Keratinocyte (primary cell): ENCODE measurements at regions not wholly inside any gene's neighbourhood (a gene's known extent, or its start where the extent isn't known, plus 50 kb on each side); places are given as distances from the start of the nearest gene placed in this dataset.

ENCODE experiments used
- DNase-seq: peaks from one replicate; pipeline ENCODE4 v3.0.0-alpha.2; 2011; ENCODE audit warnings: low read depth, missing footprints, low spot score
- FAIRE-seq: peaks from 2 replicates; lab custom pipeline; 2011; peaks lifted over from hg19 to GRCh38; lab: Jason Lieb, UNC
- H2AFZ ChIP-seq: 2 replicates; pipeline ENCODE4 v1.6.0; 2012; ENCODE audit warnings: low read length, control low read depth, inconsistent platforms; ENCODE audit not compliant: control insufficient read depth
- H3K27ac ChIP-seq: 2 replicates; pipeline ENCODE4 v1.5.1; 2011; ENCODE audit warnings: low read length; ENCODE audit not compliant: control insufficient read depth, insufficient read depth
- H3K27me3 ChIP-seq: 3 replicates; pipeline ENCODE4 v1.6.0; 2011; ENCODE audit warnings: low read length; ENCODE audit not compliant: control insufficient read depth, insufficient read depth; ENCODE audit errors: extremely low read depth
- H3K36me3 ChIP-seq, 2 experiments: 2 replicates in 1 of 2; 3 replicates in 1 of 2; pipeline ENCODE4 v1.5.1; 2011; ENCODE audit warnings: low read length in 2 of 2, mild to moderate bottlenecking in 1 of 2; ENCODE audit not compliant: control insufficient read depth in 2 of 2, insufficient read depth in 2 of 2; ENCODE audit errors: extremely low read depth in 1 of 2
- H3K4me1 ChIP-seq: 3 replicates; pipeline ENCODE4 v1.5.1; 2011; ENCODE audit warnings: low read length; ENCODE audit not compliant: control insufficient read depth, insufficient read depth; ENCODE audit errors: extremely low read depth
- H3K4me2 ChIP-seq: 3 replicates; pipeline ENCODE4 v1.6.0; 2011; ENCODE audit warnings: low read depth, low read length; ENCODE audit not compliant: control insufficient read depth, insufficient read depth; ENCODE audit errors: extremely low read depth
- H3K4me3 ChIP-seq, 3 experiments: fragments of 200-600 bp in 1 of 3; sonication (generic) in 1 of 3; 2 replicates in 2 of 3; 3 replicates in 1 of 3; pipeline ENCODE4 v1.5.1; 2011 to 2016; ENCODE audit warnings: low read length in 3 of 3, mild to moderate bottlenecking in 3 of 3, control low read depth in 2 of 3, inconsistent platforms in 1 of 3, low read depth in 1 of 3, mixed read lengths in 1 of 3, mixed run types in 1 of 3, moderate library complexity in 1 of 3; ENCODE audit not compliant: control insufficient read depth in 2 of 3, insufficient read depth in 2 of 3; ENCODE audit errors: extremely low read depth in 1 of 3
- H3K79me2 ChIP-seq: 2 replicates; pipeline ENCODE4 v1.6.0; 2012; ENCODE audit warnings: low read length; ENCODE audit not compliant: control insufficient read depth, insufficient read depth
- H3K9ac ChIP-seq: 3 replicates; pipeline ENCODE4 v1.6.0; 2011; ENCODE audit warnings: low read length; ENCODE audit not compliant: control insufficient read depth, insufficient read depth; ENCODE audit errors: extremely low read depth
- H3K9me1 ChIP-seq: 3 replicates; pipeline ENCODE4 v1.6.0; 2011; ENCODE audit warnings: low read length; ENCODE audit not compliant: control insufficient read depth, insufficient read depth; ENCODE audit errors: extremely low read depth
- H3K9me3 ChIP-seq: 2 replicates; pipeline ENCODE4 v1.5.1; 2012; ENCODE audit warnings: low read depth, low read length; ENCODE audit not compliant: control insufficient read depth
- H4K20me1 ChIP-seq: 3 replicates; pipeline ENCODE4 v1.6.0; 2011; ENCODE audit warnings: low read length; ENCODE audit not compliant: control insufficient read depth, insufficient read depth; ENCODE audit errors: extremely low read depth
- CTCF ChIP-seq, 3 experiments: IDR thresholded peaks in 1 of 3; conservative IDR thresholded peaks in 1 of 3; optimal IDR thresholded peaks in 1 of 3; 2 replicates in 2 of 3; 3 replicates in 1 of 3; pipeline versions ENCODE3 to v1.5.1; 2011; ENCODE audit warnings: low read length in 3 of 3, mild to moderate bottlenecking in 3 of 3, moderate library complexity in 2 of 3, control low read depth in 1 of 3, inconsistent platforms in 1 of 3; ENCODE audit not compliant: insufficient read depth in 2 of 3; ENCODE audit errors: extremely low read depth in 1 of 3
- EZH2 ChIP-seq: IDR thresholded peaks from one replicate; pipeline ENCODE4 v1.6.1; 2012; ENCODE audit warnings: inconsistent platforms, mild to moderate bottlenecking, low read length, moderate library complexity
- dilution Hi-C: fragments of 300-500 bp; cut with MboI; formaldehyde crosslinking; loops from one replicate; pipeline ENCODE4 v1.7.0; 2020; ENCODE audit warnings: low sequenced_read_pairs; ENCODE audit not compliant: extremely low pct_ligation_motif_present

GRCh38 chr6:169944415-169944814 lies 193.0 kb downstream of the ERMARD start:
- H3K36me3 ChIP-seq, result no peaks in the 10 kb centered on the region
- no peaks in the 10 kb centered on the region for H3K27me3 ChIP-seq
- H3K9ac ChIP-seq, result no peak overlapping the region
- no peak for FAIRE-seq
- H3K4me2 ChIP-seq, result no peak overlapping the region
- no peak for DNase-seq
- no peak overlapping the region for H3K27ac ChIP-seq
- no peak overlapping the region for H2AFZ ChIP-seq
- no peaks in the 10 kb centered on the region for H4K20me1 ChIP-seq
- H3K9me3 ChIP-seq, result no peaks in the 10 kb centered on the region
- no peak overlapping the region for H3K4me3 ChIP-seq
- no peaks in the 10 kb centered on the region for H3K4me1 ChIP-seq
- H3K79me2 ChIP-seq, result no peaks in the 10 kb centered on the region
- dilution Hi-C loops, result no loop called here
- H3K9me1 ChIP-seq, result no peaks in the 10 kb centered on the region
- TF ChIP-seq EZH2 (no peak), CTCF (optimal IDR thresholded peaks at IDR 0.05 in 1 of 3, IDR thresholded peaks at IDR 0.05 in 1 of 3, conservative IDR thresholded peaks at IDR 0.05 in 1 of 3; ENCODE audit: extremely low read depth in 1 of 3, insufficient read depth in 2 of 3, low read length in 3 of 3) (no peak)

GRCh38 chr6:169944061-169944337 lies 192.6 kb downstream of the ERMARD start:
- FAIRE-seq (no peak), DNase-seq (no peak)
- no peaks in the 10 kb centered on the region for H3K9me1 ChIP-seq
- no peak overlapping the region for H2AFZ ChIP-seq
- no peaks in the 10 kb centered on the region for H4K20me1 ChIP-seq
- no peak overlapping the region for H3K27ac ChIP-seq
- H3K4me2 ChIP-seq, result no peak overlapping the region
- H3K9me3 ChIP-seq, result no peaks in the 10 kb centered on the region
- dilution Hi-C loops, result no loop called here
- H3K27me3 ChIP-seq, result no peaks in the 10 kb centered on the region
- no peaks in the 10 kb centered on the region for H3K79me2 ChIP-seq
- H3K4me3 ChIP-seq, result no peak overlapping the region
- H3K4me1 ChIP-seq, result no peaks in the 10 kb centered on the region
- H3K9ac ChIP-seq, result no peak overlapping the region
- TF ChIP-seq EZH2, result no peak
- TF ChIP-seq CTCF (optimal IDR thresholded peaks at IDR 0.05 in 1 of 3, IDR thresholded peaks at IDR 0.05 in 1 of 3, conservative IDR thresholded peaks at IDR 0.05 in 1 of 3; ENCODE audit: extremely low read depth in 1 of 3, insufficient read depth in 2 of 3, low read length in 3 of 3), result no peak
- H3K36me3 ChIP-seq, result no peaks in the 10 kb centered on the region
